Breast epithelium (tissue), 4 donors: ENCODE measurements at regions not wholly inside any gene's neighbourhood (a gene's known extent, or its start where the extent isn't known, plus 50 kb on each side); places are given as distances from the start of the nearest gene placed in this dataset.

Experiments used
- DNase-seq, 2 donors: peaks; one replicate each; pipeline ENCODE4 v3.0.0-alpha.2; 2019; ENCODE audit warnings: low spot score in 2 of 2
- H3K27ac ChIP-seq, 2 donors: fragments of 200-600 bp; sonication (generic) in 1 of 2; one replicate each; pipeline ENCODE4 v1.5.1; 2016 to 2019; ENCODE audit warnings: mild to moderate bottlenecking in 1 of 2
- H3K27me3 ChIP-seq, 2 donors: fragments of 200-600 bp; sonication (generic) in 1 of 2; one replicate each; pipeline versions ENCODE4 v1.5.1 to v1.6.0; 2017 to 2019; ENCODE audit warnings: control low read depth in 1 of 2, mild to moderate bottlenecking in 1 of 2
- H3K36me3 ChIP-seq: fragments of 200-600 bp; one replicate; pipeline ENCODE4 v1.5.1; 2019
- H3K4me1 ChIP-seq, 2 donors: fragments of 200-600 bp; sonication (generic); one replicate each; pipeline ENCODE4 v1.5.1; 2016 to 2019; ENCODE audit warnings: control low read depth in 1 of 2
- H3K4me3 ChIP-seq, 3 donors: fragments of 200-600 bp; sonication (generic); 1 replicate in 2 of 3; 2 replicates in 1 of 3; pipeline ENCODE4 v1.5.1; 2016 to 2019; ENCODE audit warnings: mild to moderate bottlenecking in 3 of 3, moderate library complexity in 2 of 3
- H3K9me3 ChIP-seq, 2 donors: fragments of 200-600 bp; sonication (generic) in 1 of 2; one replicate each; pipeline ENCODE4 v1.5.1; 2016 to 2019; ENCODE audit warnings: control low read depth in 1 of 2
- POLR2A ChIP-seq: fragments of 450-650 bp; IDR thresholded peaks from one replicate; pipeline ENCODE4 v1.6.1; 2016; ENCODE audit warnings: antibody characterized with exemption, mild to moderate bottlenecking, moderate library complexity
- POLR2AphosphoS5 ChIP-seq, 3 donors: sonication (generic); formaldehyde crosslinking; IDR thresholded peaks; one replicate each; pipeline ENCODE4 v1.6.1; 2017; ENCODE audit warnings: antibody characterized with exemption in 3 of 3
- intact Hi-C: fragments of 100-400 bp; cut with DNase I; formaldehyde crosslinking; loops from one replicate; pipeline ENCODE4 v1.15.1; 2023; ENCODE audit warnings: low total_unique reads
- TF ChIP-seq, protein P1 (sequence below), 3 donors: fragments of 450-650 bp; IDR thresholded peaks; one replicate each; pipeline ENCODE4 v1.5.1; 2016 to 2017; ENCODE audit warnings: antibody characterized with exemption in 3 of 3, mild to moderate bottlenecking in 3 of 3, moderate library complexity in 3 of 3

DNA sequence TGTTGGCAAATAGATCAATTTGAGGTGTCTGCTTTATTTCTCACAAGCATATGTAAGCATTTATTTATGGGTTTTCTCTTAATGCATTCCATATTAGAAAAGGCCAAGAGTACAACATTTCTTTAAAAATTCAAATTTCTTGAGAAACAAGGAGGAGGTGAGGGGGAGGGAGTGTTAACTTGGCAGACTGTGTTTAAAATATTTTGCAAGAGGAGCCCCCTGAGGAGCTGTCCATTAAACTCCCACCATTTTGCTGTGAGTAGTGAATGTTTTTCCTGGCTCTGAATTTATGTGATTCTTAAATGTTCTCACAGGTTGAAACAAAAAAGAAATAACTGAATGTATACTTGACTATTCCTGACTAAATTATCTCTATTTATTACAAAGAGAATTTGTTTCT lies 363.8 kb downstream of the PTPRC start:
- TF ChIP-seq POLR2AphosphoS5 (IDR thresholded peaks at IDR 0.05) (no peak), POLR2A (no peak)
- TF ChIP-seq, protein P1, sequence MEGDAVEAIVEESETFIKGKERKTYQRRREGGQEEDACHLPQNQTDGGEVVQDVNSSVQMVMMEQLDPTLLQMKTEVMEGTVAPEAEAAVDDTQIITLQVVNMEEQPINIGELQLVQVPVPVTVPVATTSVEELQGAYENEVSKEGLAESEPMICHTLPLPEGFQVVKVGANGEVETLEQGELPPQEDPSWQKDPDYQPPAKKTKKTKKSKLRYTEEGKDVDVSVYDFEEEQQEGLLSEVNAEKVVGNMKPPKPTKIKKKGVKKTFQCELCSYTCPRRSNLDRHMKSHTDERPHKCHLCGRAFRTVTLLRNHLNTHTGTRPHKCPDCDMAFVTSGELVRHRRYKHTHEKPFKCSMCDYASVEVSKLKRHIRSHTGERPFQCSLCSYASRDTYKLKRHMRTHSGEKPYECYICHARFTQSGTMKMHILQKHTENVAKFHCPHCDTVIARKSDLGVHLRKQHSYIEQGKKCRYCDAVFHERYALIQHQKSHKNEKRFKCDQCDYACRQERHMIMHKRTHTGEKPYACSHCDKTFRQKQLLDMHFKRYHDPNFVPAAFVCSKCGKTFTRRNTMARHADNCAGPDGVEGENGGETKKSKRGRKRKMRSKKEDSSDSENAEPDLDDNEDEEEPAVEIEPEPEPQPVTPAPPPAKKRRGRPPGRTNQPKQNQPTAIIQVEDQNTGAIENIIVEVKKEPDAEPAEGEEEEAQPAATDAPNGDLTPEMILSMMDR (IDR thresholded peaks at IDR 0.05) = no peak
- H3K9me3 ChIP-seq = no peaks in the 10 kb centered on the region
- no peak overlapping the region for H3K27ac ChIP-seq
- H3K4me3 ChIP-seq = no peak overlapping the region
- H3K4me1 ChIP-seq = no peaks in the 10 kb centered on the region
- no peaks in the 10 kb centered on the region for H3K36me3 ChIP-seq
- intact Hi-C loops = no loop called here
- no peak for DNase-seq
- H3K27me3 ChIP-seq = no peaks in the 10 kb centered on the region

DNA sequence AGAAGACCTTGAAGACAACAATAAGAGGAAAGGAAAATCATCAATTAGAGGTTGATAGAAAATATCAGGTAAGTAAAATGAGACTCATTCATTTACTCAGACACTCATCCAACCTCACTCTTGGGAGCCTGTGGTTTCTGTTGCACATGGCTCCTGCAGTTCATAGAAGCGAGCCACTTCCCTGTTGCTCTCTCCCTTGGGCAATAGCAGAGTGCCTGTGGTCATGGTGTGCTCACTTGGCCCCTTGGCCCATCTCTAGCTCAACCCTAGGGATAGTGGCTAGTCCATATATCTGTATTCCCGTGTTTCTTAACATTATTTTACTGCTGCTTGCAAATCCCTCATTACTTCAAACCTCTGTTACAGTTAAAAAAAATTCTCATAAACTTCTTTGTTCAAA lies 368.6 kb downstream of the PTPRC start:
- H3K9me3 ChIP-seq = no peaks in the 10 kb centered on the region
- intact Hi-C loops = no loop called here
- TF ChIP-seq, protein P1 (IDR thresholded peaks at IDR 0.05) = no peak
- TF ChIP-seq POLR2A = no peak
- no peak for TF ChIP-seq POLR2AphosphoS5 (IDR thresholded peaks at IDR 0.05)
- H3K4me3 ChIP-seq = no peak overlapping the region
- no peaks in the 10 kb centered on the region for H3K4me1 ChIP-seq
- no peaks in the 10 kb centered on the region for H3K27me3 ChIP-seq
- H3K36me3 ChIP-seq = no peaks in the 10 kb centered on the region
- DNase-seq = no peak
- H3K27ac ChIP-seq = no peak overlapping the region

DNA sequence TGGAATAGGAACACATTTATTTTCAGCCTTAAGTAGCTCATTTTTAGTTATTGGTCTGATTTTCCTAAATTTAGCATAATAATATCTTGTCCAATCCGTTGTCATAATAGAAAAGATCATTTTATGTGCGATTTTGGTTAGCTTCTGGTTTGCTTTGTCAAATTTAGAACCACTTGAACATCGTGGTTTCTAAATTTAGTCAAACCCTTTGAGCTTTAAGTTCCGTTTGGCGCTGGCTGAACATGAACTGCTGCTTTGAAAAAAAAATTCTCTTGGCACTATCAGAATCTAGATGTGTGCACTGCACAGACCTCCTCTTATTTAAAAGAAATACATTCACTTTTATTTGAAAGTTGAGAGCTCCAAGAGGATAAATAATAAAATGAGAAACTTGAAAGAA lies 370.6 kb downstream of the PTPRC start:
- H3K27ac ChIP-seq = no peak overlapping the region
- DNase-seq = no peak

DNA sequence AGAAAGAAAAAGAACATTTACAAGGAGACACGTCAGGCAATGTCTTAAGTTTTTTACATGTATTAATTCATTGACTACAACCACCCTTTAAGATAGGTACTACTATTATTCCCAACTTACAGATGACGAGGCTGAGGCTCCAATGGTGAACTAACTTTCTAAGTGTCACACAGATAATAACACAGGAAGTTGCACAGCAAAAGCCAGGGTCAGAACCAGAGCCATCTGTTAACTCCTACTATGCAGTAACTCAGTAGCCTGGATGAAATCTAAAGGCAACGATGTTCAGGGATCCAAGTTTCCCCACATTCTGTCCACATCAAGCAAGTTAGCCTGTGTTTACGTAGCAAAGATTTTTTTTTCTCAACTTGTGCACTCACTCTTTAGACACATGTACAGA lies 371.7 kb downstream of the PTPRC start:
- no peak overlapping the region for H3K4me3 ChIP-seq
- no peak overlapping the region for H3K27ac ChIP-seq
- TF ChIP-seq POLR2AphosphoS5 (IDR thresholded peaks at IDR 0.05) (no peak), POLR2A (no peak)
- TF ChIP-seq, protein P1 (IDR thresholded peaks at IDR 0.05) = no peak
- H3K9me3 ChIP-seq = no peaks in the 10 kb centered on the region
- no peak for DNase-seq
- intact Hi-C loops = no loop called here
- H3K36me3 ChIP-seq = no peaks in the 10 kb centered on the region
- no peaks in the 10 kb centered on the region for H3K27me3 ChIP-seq
- no peaks in the 10 kb centered on the region for H3K4me1 ChIP-seq

More for the DNA sequence above, 370.6 kb downstream of the PTPRC start:
- intact Hi-C loops = no loop called here
- Histone ChIP-seq H3K9me3 (no peaks in the 10 kb centered on the region), H3K27me3 (no peaks in the 10 kb centered on the region), H3K4me3 (no peak overlapping the region), H3K36me3 (no peaks in the 10 kb centered on the region), H3K4me1 (no peaks in the 10 kb centered on the region)
- no peak for TF ChIP-seq POLR2AphosphoS5 (IDR thresholded peaks at IDR 0.05)
- TF ChIP-seq POLR2A = no peak
- TF ChIP-seq, protein P1 (IDR thresholded peaks at IDR 0.05) = no peak

DNA sequence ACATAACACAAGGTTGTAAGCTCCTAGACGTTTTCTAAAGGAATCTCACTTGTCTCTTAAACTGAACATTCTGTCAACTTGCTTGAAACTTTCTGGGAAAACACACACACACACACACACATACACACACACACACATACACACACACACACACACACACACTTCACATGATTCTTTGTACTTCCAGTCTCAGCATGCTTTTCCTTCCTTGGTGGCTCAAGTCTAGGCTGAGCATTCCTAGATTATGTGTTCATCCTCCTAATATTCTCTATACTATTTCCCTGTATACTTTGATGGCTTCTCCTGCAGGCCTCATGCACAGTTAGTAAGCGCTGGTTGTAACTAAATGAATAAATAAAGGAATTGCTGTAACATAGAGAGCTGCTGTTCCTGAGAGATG lies 372.1 kb downstream of the PTPRC start:
- no peaks in the 10 kb centered on the region for H3K9me3 ChIP-seq
- H3K4me1 ChIP-seq = no peaks in the 10 kb centered on the region
- no peaks in the 10 kb centered on the region for H3K36me3 ChIP-seq
- TF ChIP-seq, protein P1 (IDR thresholded peaks at IDR 0.05) = no peak
- TF ChIP-seq POLR2AphosphoS5 (IDR thresholded peaks at IDR 0.05) (no peak), POLR2A (no peak)
- H3K27ac ChIP-seq = no peak overlapping the region
- DNase-seq = no peak
- H3K4me3 ChIP-seq = no peak overlapping the region
- H3K27me3 ChIP-seq = no peaks in the 10 kb centered on the region
- intact Hi-C loops = no loop called here
